ENCODE measurements at regions not wholly inside any gene's neighbourhood (a gene's known extent, or its start where the extent isn't known, plus 50 kb on each side); places are given as distances from the start of the nearest gene placed in this dataset.

- TF ChIP-seq CTCF (optimal IDR thresholded peaks at IDR 0.05 in 1 of 3, IDR thresholded peaks at IDR 0.05 in 1 of 3, conservative IDR thresholded peaks at IDR 0.05 in 1 of 3; ENCODE audit: extremely low read depth in 1 of 3, insufficient read depth in 2 of 3, low read length in 3 of 3) (no peak), EZH2 (IDR thresholded peaks at IDR 0.05; ENCODE audit: low read length) (no peak)
Measured at GRCh38 chr16:85196976-85197375, 84.7 kb upstream of the CIBAR2 start.
